ES-I3 (cell line): ENCODE measurements at regions not wholly inside any gene's neighbourhood (a gene's known extent, or its start where the extent isn't known, plus 50 kb on each side); places are given as distances from the start of the nearest gene placed in this dataset.

Experiments
- H3K36me3 ChIP-seq: 2 replicates; pipeline ENCODE4 v1.6.1; 2013; ENCODE audit warnings: mild to moderate bottlenecking, low read length, control low read depth, moderate library complexity; ENCODE audit not compliant: insufficient read depth
- H3K4me1 ChIP-seq: 2 replicates; pipeline ENCODE4 v1.6.1; 2013; ENCODE audit warnings: mild to moderate bottlenecking, control low read depth, low read length; ENCODE audit not compliant: insufficient read depth
- H3K9ac ChIP-seq: 2 replicates; pipeline ENCODE4 v1.6.1; 2013; ENCODE audit warnings: low read depth, mild to moderate bottlenecking, low read length, moderate library complexity
- H3K9me3 ChIP-seq: 2 replicates; pipeline ENCODE4 v1.6.1; 2013; ENCODE audit warnings: mild to moderate bottlenecking, low read length, moderate library complexity; ENCODE audit not compliant: control insufficient read depth, insufficient read depth

DNA sequence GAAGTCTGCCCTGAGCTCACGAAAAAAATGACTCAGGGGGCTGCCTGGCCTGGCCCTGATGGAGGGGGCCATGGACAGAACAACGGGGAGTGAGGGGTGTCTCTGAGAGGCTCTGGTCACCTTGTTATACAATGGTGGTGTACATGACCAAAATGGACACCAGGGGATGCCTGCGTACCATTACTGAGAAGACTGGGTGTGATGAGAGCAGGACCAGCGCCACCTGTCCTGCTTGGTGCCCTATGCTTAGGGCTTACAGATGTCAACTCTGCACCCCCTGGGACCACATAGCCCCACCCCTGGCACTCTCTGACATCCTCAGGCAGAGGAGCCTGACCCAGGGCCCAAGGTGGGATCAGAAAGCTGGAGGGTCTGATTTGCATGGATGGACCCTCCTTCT lies 104.8 kb downstream of the ZNF280B start:
- Histone ChIP-seq H3K36me3 (no peaks in the 10 kb centered on the region), H3K9ac (no peak overlapping the region), H3K9me3 (no peaks in the 10 kb centered on the region), H3K4me1 (no peaks in the 10 kb centered on the region)

DNA sequence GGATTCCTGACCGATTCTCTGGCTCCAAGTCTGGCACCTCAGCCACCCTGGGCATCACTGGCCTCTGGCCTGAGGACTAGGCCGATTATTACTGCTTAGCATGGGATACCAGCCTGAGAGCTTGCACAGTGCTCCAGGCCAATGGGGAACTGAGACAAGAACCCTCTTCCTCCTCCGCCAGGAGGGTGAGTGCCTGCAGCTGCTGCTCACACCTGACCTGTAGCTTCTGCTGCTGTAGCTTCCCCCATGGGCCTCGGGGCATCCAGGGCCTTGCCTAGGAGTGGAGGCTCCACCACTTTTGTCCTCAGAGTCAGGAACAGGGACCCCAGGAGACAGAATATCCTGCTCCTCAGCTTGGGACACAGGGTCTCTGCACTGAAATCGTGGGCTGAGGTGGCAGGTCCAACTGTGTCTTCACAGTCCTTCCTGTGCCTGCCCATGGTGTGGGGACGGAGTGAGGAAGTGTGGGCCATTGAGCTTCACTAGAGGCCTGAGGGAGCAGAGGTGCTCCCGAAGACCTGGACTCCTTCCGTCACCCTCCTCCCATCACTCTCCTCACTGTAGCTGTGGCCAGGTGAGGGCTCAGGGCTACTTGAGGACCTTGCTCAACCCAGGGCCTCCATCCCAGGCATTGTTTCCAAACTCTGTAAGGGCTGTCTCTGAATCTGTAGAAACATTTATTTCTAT lies 103.8 kb downstream of the ZNF280B start:
- Histone ChIP-seq H3K36me3 (no peaks in the 10 kb centered on the region), H3K9me3 (no peaks in the 10 kb centered on the region), H3K9ac (no peak overlapping the region), H3K4me1 (no peaks in the 10 kb centered on the region)

DNA sequence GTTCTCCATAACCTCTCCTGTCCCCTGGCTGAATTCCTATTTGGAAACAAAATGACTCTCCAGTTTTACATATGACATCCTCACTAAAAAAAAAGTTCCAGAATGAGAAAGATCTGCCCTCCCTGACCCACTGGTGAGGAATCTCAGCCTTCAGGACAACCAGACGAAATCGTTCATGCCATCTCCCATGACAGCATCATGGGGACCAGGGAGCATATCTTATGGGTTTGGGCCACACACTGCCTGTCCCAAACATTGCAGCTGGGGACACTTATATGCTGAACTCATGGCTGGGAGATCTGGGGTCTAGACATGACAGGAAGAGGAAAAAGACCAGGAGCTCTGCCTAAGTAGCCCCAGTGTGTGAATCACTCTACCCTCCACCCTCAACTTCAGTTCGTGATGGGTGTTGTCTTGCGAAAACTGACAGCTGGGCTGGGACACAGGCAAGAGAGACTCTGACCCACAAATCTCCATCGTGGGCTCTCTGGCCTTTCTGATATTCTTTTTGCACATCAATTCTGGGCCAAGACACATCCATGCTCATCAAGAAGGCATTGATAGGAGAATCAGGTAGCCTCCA lies 102.0 kb downstream of the ZNF280B start:
- Histone ChIP-seq H3K9me3 (no peaks in the 10 kb centered on the region), H3K9ac (no peak overlapping the region), H3K36me3 (no peaks in the 10 kb centered on the region), H3K4me1 (no peaks in the 10 kb centered on the region)

DNA sequence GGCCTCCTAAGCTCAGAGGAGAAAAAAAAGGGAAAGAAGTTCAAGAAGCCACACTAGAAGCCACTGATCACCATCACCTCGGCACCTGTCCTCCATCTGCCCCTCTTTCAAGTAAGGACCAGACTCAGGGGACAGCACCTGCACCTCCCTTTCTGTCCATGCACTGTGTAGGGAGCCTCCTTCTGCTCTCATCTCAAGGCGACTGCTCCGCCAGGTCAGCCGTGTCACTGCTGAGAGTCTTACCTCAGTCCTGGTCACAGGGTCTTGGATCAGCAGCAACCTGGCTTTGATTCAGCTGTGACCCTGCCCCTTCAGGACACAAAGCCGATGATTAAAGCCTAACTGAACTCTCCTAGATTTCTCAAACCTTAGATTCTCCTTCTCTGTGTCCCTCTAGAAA lies 101.5 kb downstream of the ZNF280B start:
- Histone ChIP-seq H3K36me3 (no peaks in the 10 kb centered on the region), H3K9me3 (no peaks in the 10 kb centered on the region), H3K9ac (no peak overlapping the region), H3K4me1 (no peaks in the 10 kb centered on the region)

DNA sequence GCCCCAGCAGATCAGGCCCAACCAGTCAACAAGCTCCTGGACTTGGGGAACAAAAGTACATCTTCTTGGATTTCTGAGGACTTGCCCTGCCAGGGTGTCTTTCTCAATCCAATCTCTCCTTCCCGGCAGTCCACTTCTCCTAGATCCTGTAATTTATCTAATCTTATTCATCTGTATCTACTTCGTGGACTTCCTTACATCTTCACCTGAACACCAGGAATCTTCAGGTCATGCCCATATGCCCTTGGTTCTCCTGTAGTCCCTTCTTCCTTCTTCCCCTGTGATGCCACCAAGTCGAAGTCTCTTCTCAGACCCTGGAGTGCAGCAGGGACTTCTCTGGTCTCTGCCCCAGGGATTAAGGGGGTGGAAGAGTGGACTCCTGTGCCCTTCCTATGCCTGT lies 100.3 kb downstream of the ZNF280B start:
- Histone ChIP-seq H3K36me3 (no peaks in the 10 kb centered on the region), H3K9ac (no peak overlapping the region), H3K4me1 (no peaks in the 10 kb centered on the region), H3K9me3 (no peaks in the 10 kb centered on the region)

DNA sequence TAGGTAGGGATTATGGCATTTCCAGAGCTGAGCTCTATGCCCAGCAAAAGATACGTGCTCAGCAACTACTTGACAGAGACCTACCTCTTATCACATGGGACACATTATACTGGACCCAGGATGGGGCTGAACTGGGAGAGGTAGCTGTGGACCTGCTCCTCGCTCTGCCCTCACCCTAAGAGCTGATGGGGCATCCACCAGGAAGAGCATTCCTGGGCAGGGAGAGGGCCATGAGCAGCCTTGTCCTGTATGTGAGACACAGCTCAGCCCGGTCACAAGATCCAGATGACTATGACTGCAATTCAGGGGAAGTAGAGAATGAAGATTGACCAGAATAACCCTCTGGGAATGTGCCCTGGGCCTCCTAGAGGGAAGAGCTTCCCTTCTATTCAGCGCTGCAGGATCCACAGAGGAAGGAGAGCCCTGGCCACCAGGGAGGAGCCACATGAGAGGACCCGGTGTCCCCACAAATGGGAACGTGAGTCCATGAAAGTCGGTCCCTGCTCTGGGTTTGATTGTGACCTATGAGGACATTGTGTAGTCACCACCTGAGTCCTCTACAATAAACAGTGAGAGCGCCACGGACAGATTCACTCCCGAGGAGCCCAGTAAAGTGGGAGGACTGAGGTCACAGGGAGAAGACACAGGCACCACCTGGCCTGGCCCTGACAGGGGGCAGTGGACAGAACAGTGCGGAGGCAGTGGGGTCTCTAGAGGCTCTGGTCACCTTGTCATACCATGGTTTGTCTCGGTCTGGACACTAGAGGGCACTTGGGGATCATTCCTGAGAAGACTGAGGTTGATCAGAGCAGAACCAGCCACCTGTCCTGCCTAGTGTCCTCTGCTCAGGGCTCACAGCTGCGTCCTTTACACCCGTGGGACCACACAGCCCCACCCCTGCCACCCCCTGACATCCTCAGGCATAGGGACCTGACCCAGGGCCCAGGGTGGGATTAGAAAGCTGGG lies 99.5 kb downstream of the ZNF280B start:
- Histone ChIP-seq H3K9ac (no peak overlapping the region), H3K9me3 (no peaks in the 10 kb centered on the region), H3K4me1 (no peaks in the 10 kb centered on the region), H3K36me3 (no peaks in the 10 kb centered on the region)

DNA sequence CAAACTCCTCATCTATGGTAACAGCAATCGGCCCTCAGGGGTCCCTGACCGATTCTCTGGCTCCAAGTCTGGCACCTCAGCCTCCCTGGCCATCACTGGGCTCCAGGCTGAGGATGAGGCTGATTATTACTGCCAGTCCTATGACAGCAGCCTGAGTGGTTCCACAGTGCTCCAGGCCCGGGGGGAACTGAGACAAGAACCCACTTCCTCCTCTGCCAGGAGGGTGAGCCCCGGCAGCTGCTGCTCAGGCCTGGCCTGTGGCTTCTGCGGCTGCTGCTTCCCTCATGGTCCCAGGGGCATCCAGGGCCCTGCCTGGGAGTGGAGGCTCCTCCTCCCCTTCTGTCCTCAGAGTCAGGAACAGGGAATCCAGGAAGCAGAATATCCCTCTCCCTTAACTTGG lies 98.4 kb downstream of the ZNF280B start:
- Histone ChIP-seq H3K9ac (no peak overlapping the region), H3K9me3 (no peaks in the 10 kb centered on the region), H3K36me3 (no peaks in the 10 kb centered on the region), H3K4me1 (no peaks in the 10 kb centered on the region)

DNA sequence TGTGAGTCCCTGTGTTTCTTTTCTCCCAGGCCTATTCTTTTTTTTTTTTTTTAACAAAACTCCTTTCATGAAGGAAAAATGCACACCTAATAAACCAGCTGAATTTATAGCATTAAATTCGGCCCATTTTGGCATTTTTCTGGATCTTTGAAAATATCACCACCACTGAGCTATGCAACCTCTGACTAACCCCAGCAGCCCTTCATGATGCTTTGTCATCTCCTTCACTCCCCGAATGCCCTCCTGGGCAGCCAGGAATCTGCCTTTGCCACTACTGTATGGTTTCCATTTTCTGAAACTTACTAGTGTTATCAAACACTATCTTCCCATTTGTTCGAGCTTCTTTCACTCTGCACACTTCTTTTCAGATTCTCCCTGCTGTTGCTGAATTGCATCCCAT lies 97.9 kb downstream of the ZNF280B start:
- no peaks in the 10 kb centered on the region for H3K9me3 ChIP-seq
- H3K9ac ChIP-seq, result no peak overlapping the region
- H3K4me1 ChIP-seq, result no peaks in the 10 kb centered on the region

DNA sequence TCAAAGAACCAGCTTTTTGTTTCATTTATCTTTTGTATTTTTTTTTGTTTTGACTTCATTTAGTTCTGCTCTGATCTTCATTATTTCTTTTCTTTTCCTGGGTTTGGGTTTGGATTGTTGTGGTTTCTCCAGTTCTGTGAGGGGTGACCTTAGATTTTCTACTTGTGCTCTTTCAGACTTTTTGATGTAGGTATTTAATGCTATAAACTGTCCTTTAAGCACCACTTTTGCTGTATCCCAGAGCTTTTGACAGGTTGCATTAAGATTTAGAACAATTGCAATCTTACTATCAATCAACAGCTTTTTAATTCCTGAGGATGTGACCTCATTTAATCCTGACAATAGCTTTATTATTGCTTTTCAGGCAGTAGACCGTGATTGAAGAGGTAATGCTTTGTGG lies 94.3 kb downstream of the ZNF280B start:
- no peaks in the 10 kb centered on the region for H3K9me3 ChIP-seq
- no peak overlapping the region for H3K9ac ChIP-seq
- H3K36me3 ChIP-seq, result no peaks in the 10 kb centered on the region
- H3K4me1 ChIP-seq, result no peaks in the 10 kb centered on the region

More for the DNA sequence above, 97.9 kb downstream of the ZNF280B start:
- no peaks in the 10 kb centered on the region for H3K36me3 ChIP-seq

DNA sequence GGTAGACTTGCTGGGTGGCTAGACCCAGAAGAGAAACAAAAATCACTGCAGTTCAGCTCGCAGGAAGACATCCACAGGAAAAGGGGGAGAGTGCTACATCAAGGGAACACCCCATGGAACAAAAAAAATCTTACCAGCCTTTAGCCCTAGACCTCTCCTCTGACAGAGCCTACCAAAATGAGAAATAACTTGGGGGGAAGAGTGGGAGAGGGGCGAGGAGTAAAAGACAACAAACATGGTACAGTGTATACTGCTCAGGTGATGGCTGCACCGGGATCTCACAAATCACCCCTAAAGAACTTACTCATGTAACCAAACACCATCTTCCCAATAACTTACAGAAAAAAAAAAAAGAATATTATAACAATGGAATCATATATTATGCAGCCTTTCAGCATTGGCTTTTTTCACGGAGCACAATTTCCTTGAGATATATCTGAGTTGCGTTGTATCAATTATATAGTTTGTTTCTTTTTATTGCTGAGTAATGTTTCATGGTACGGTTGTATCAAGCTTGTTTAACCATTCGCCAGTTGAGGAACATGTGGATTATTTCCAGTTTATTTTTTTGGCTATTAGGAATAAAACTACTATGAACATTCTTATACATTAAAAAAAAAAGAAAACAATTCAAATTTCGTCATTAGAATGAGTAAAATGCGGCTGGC lies 90.9 kb downstream of the ZNF280B start:
- H3K4me1 ChIP-seq, result no peaks in the 10 kb centered on the region
- no peaks in the 10 kb centered on the region for H3K9me3 ChIP-seq
- H3K36me3 ChIP-seq, result no peaks in the 10 kb centered on the region
- H3K9ac ChIP-seq, result no peak overlapping the region

DNA sequence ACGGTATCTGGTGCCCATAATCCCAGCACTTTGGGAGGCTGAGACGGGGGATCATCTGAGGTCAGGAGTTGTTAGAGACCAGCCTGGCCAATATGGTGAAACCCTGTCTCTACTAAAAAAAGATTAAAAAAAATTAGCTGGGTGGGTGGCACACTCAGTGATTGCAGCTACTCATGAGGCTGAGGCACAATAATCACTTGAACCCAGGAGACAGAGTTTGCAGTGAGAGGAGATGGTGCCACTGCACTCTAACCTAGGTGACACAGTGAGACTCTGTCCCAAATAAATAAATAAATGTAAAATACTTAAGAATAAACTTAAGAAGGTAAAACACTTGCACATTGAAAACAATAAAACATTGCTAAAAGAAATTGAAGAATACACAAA lies 90.4 kb downstream of the ZNF280B start:
- H3K9ac ChIP-seq, result no peak overlapping the region
- no peaks in the 10 kb centered on the region for H3K4me1 ChIP-seq
- H3K9me3 ChIP-seq, result no peaks in the 10 kb centered on the region
- H3K36me3 ChIP-seq, result no peaks in the 10 kb centered on the region

DNA sequence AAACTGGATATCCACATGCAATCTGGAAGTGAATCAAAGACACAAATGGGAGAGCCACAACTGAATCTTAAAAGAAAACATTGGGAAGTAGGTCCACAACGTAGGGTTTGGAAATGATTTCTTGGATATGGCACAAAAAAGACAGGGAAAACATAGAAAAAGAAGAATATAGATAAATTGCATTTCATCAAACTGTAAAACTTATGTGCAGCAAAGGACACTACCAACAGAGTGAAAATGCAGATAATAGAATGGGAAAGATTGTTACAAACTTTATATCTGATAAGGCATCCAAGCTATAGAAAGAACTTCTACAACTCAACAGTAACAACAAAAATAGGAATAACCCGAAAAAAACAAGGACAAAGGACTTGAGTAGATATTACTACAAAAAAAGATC lies 89.6 kb downstream of the ZNF280B start:
- Histone ChIP-seq H3K4me1 (no peaks in the 10 kb centered on the region), H3K36me3 (no peaks in the 10 kb centered on the region), H3K9ac (no peak overlapping the region), H3K9me3 (no peaks in the 10 kb centered on the region)

DNA sequence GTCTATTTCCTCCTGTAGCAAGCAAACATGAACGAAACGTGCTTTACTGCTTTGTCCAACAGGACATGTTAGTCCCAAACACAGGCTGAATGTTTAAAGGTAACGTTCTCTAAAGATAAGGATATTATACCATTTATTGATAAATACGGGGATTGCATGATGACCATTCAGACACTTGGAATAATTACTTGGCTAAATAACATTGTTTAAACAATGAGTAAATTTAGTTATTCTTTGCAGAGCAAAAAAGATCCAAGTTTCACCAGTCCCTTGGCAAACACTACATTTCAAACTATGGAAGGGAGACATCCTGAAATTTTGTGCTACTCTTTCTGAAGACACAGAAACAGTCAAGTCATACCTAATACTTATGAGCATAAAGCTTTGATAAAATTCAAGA lies 88.0 kb downstream of the ZNF280B start:
- H3K9ac ChIP-seq, result no peak overlapping the region
- H3K9me3 ChIP-seq, result no peaks in the 10 kb centered on the region
- no peaks in the 10 kb centered on the region for H3K36me3 ChIP-seq
- no peaks in the 10 kb centered on the region for H3K4me1 ChIP-seq

DNA sequence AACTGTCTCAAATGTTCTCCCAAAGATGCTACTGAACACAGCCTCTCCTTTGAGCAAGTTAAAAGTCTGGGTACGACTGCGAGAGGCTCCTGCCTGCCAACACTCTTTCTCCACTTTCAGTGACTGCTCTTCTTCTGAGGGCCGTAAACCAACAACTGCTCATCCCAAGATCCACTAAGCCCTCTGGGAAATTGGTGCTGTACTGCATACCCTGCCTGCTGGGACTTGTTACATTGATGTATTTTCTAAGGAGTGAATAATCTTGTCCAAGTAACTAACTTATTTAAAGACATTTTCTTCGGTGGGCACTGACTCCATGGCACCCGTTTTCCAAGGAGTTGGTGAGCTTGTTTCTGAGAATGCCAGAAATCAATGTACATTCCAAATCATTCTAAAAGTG lies 87.2 kb downstream of the ZNF280B start:
- no peaks in the 10 kb centered on the region for H3K4me1 ChIP-seq
- no peaks in the 10 kb centered on the region for H3K9me3 ChIP-seq
- no peaks in the 10 kb centered on the region for H3K36me3 ChIP-seq
- H3K9ac ChIP-seq, result no peak overlapping the region
